ENCODE measurements at regions not wholly inside any gene's neighbourhood (a gene's known extent, or its start where the extent isn't known, plus 50 kb on each side); places are given as distances from the start of the nearest gene placed in this dataset.

GRCh38 chr18:44602845-44603244, 77.8 kb upstream of the SETBP1 start:
- H3K9me3 ChIP-seq (replicated peaks; ENCODE audit: low read length) = no peaks in the 10 kb centered on the region
- H3K36me3 ChIP-seq (ENCODE audit: insufficient read depth, low read length) = no peaks in the 10 kb centered on the region
- H3K4me1 ChIP-seq (ENCODE audit: control insufficient read depth, insufficient read depth, low read length) = peaks cover 38% of the 10 kb centered on the region
- peak overlapping the region; percentile 32 for H3K4me2 ChIP-seq (ENCODE audit: low read length)
- H3K9ac ChIP-seq (ENCODE audit: low read depth, low read length) = peak overlapping the region; percentile 62
- H3K27me3 ChIP-seq (ENCODE audit: control insufficient read depth, insufficient read depth, low read length) = no peaks in the 10 kb centered on the region
- no peak overlapping the region for H3K4me3 ChIP-seq (ENCODE audit: low read length)

DNA sequence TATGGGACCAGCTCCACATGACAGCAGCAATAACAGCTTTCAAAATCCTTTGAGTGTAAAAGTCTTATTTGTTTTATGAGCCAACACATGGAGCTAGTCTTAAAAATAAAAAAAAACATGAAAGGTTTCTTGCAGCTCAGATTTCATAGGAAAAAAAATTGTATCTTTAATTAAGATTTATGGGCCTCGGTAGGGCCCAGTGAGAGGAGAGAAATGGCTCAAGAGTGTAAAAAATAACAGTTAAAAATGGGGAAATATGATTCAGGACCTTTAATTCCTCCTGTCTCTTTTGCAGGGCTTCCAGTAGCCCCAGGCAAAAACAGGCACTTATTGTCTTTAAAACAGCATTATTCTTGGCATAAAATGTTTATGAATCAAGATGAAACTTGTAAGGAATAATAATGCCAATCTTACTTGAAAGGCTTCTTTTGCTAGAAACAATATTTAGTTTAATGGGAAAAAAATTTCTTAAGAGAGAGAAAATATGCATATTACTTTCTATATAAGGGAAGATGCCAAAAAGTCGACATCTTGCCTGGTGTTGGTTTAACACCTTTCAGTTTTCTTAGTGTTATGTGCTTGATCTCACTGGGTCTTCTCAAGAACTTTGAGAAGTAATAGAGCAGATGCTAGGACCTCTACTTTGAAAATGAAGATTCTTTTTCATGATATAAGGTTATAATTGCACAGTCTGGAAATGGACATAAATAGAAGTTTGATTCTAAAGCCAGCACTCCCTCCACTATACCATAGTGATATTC, 71.3 kb upstream of the SETBP1 start:
- no peak overlapping the region for H3K4me2 ChIP-seq (ENCODE audit: low read length)

GRCh38 chr18:44620812-44621211, 59.9 kb upstream of the SETBP1 start:
- Histone ChIP-seq H3K4me1 (ENCODE audit: control insufficient read depth, insufficient read depth, low read length) (no peaks in the 10 kb centered on the region), H3K9me3 (replicated peaks; ENCODE audit: low read length) (no peaks in the 10 kb centered on the region), H3K9ac (ENCODE audit: low read depth, low read length) (no peak overlapping the region), H3K4me3 (ENCODE audit: low read length) (no peak overlapping the region), H3K27me3 (ENCODE audit: control insufficient read depth, insufficient read depth, low read length) (no peaks in the 10 kb centered on the region), H3K36me3 (ENCODE audit: insufficient read depth, low read length) (no peaks in the 10 kb centered on the region), H3K4me2 (ENCODE audit: low read length) (no peak overlapping the region)

More for the DNA sequence above, 71.3 kb upstream of the SETBP1 start:
- Histone ChIP-seq H3K4me3 (ENCODE audit: low read length) (no peak overlapping the region), H3K9me3 (replicated peaks; ENCODE audit: low read length) (no peaks in the 10 kb centered on the region), H3K9ac (ENCODE audit: low read depth, low read length) (no peak overlapping the region), H3K4me1 (ENCODE audit: control insufficient read depth, insufficient read depth, low read length) (no peaks in the 10 kb centered on the region), H3K27me3 (ENCODE audit: control insufficient read depth, insufficient read depth, low read length) (no peaks in the 10 kb centered on the region), H3K36me3 (ENCODE audit: insufficient read depth, low read length) (no peaks in the 10 kb centered on the region)

DNA sequence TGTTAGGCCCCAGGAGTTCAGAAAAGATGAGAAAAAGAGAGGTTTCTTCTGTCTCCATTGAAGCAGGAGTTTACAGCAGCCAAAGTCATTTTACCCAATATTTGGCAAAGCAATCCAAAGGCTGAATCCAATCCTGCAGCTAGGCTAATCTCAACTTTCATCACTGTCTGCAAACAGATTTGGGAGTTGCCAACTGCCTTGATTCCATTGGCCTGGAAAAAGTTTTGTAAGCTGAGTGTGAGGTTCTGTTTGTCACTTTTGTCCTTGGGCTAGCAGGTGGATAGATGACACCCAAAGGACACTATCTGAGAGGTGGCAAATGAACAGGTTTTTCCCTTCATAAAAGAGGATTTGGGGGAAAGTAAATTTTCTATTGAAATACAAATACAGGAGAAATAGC, 56.6 kb upstream of the SETBP1 start:
- H3K4me1 ChIP-seq (ENCODE audit: control insufficient read depth, insufficient read depth, low read length) = peaks cover 9% of the 10 kb centered on the region
- no peak overlapping the region for H3K9ac ChIP-seq (ENCODE audit: low read depth, low read length)
- H3K36me3 ChIP-seq (ENCODE audit: insufficient read depth, low read length) = no peaks in the 10 kb centered on the region
- H3K4me3 ChIP-seq (ENCODE audit: low read length) = no peak overlapping the region
- no peak overlapping the region for H3K4me2 ChIP-seq (ENCODE audit: low read length)
- H3K27me3 ChIP-seq (ENCODE audit: control insufficient read depth, insufficient read depth, low read length) = no peaks in the 10 kb centered on the region
- H3K9me3 ChIP-seq (replicated peaks; ENCODE audit: low read length) = no peaks in the 10 kb centered on the region

GRCh38 chr18:44625386-44625785, 55.3 kb upstream of the SETBP1 start:
- no peaks in the 10 kb centered on the region for H3K36me3 ChIP-seq (ENCODE audit: insufficient read depth, low read length)
- no peaks in the 10 kb centered on the region for H3K9me3 ChIP-seq (replicated peaks; ENCODE audit: low read length)
- no peak overlapping the region for H3K9ac ChIP-seq (ENCODE audit: low read depth, low read length)
- no peak overlapping the region for H3K4me3 ChIP-seq (ENCODE audit: low read length)
- H3K4me2 ChIP-seq (ENCODE audit: low read length) = no peak overlapping the region
- peaks cover 9% of the 10 kb centered on the region for H3K4me1 ChIP-seq (ENCODE audit: control insufficient read depth, insufficient read depth, low read length)
- no peaks in the 10 kb centered on the region for H3K27me3 ChIP-seq (ENCODE audit: control insufficient read depth, insufficient read depth, low read length)

DNA sequence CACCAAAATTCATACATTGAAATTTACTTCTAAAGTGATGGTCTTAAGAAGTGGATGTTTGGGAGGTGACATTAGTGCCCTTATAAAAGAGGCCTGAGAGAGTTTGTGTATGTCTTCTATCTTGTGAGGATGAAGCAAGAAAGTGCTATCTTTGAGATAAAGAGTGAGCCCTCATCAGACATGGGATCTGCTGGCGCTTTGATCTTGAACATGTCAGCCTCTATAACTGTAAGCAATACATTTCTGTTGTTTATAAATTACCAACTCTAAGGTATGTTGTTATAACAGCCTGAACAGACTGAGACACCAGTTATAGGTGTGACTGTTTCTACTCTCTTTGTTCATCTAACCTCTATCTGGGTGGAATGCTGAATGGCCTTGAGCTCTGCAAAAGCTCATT, 54.5 kb upstream of the SETBP1 start:
- Histone ChIP-seq H3K4me1 (ENCODE audit: control insufficient read depth, insufficient read depth, low read length) (peaks cover 9% of the 10 kb centered on the region), H3K27me3 (ENCODE audit: control insufficient read depth, insufficient read depth, low read length) (no peaks in the 10 kb centered on the region), H3K36me3 (ENCODE audit: insufficient read depth, low read length) (no peaks in the 10 kb centered on the region), H3K9me3 (replicated peaks; ENCODE audit: low read length) (no peaks in the 10 kb centered on the region), H3K9ac (ENCODE audit: low read depth, low read length) (no peak overlapping the region), H3K4me3 (ENCODE audit: low read length) (no peak overlapping the region), H3K4me2 (ENCODE audit: low read length) (no peak overlapping the region)

DNA sequence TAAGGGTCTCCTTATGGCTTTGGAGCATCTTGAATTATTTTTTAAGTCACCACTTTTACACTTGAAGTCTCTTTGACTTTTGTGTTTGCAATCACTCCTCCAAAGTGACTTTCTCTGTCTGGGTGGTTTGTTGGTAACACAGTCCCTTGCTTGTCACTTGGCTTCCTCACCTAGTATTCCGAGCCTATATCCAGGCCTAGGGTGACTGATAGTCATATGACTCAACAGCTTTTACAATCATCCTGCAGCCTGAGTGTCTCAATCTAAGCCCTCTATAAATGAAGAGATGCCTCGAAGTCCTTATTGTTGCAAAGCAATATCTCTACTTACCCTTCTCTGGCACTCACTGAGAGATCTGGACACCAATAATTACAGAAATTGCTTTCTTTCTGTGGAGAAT, 53.9 kb upstream of the SETBP1 start:
- no peaks in the 10 kb centered on the region for H3K9me3 ChIP-seq (replicated peaks; ENCODE audit: low read length)
- H3K4me2 ChIP-seq (ENCODE audit: low read length) = no peak overlapping the region
- no peak overlapping the region for H3K9ac ChIP-seq (ENCODE audit: low read depth, low read length)
- H3K4me3 ChIP-seq (ENCODE audit: low read length) = no peak overlapping the region
- no peaks in the 10 kb centered on the region for H3K36me3 ChIP-seq (ENCODE audit: insufficient read depth, low read length)
- peaks cover 9% of the 10 kb centered on the region for H3K4me1 ChIP-seq (ENCODE audit: control insufficient read depth, insufficient read depth, low read length)
- no peaks in the 10 kb centered on the region for H3K27me3 ChIP-seq (ENCODE audit: control insufficient read depth, insufficient read depth, low read length)

- H3K4me3 ChIP-seq (ENCODE audit: low read length) = no peak overlapping the region
- no peaks in the 10 kb centered on the region for H3K36me3 ChIP-seq (ENCODE audit: insufficient read depth, low read length)
- H3K4me1 ChIP-seq (ENCODE audit: control insufficient read depth, insufficient read depth, low read length) = peaks cover 9% of the 10 kb centered on the region
- no peak overlapping the region for H3K4me2 ChIP-seq (ENCODE audit: low read length)
- H3K9me3 ChIP-seq (replicated peaks; ENCODE audit: low read length) = no peaks in the 10 kb centered on the region
- no peak overlapping the region for H3K9ac ChIP-seq (ENCODE audit: low read depth, low read length)
- no peaks in the 10 kb centered on the region for H3K27me3 ChIP-seq (ENCODE audit: control insufficient read depth, insufficient read depth, low read length)
Observed at GRCh38 chr18:44627280-44627679, 53.4 kb upstream of the SETBP1 start.

DNA sequence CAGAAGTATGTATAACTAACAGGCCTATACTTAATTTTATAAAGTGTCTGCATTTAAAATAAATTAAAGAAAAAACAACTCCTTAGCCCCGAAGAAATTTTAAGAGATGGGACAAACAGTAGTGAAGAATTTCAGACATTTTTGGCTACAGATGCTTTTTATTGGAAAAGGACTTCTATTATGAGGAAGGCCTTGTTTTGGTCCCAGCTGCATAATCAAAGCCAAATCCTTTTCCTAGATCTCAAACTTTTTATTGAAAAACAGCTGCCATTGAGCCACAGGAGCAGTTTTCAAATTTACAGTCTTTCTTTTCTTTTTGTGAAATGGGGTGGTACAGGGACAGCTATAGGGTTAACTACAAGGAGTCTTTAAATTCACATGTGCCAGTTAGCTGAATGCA, 51.3 kb upstream of the SETBP1 start:
- Histone ChIP-seq H3K4me3 (ENCODE audit: low read length) (no peak overlapping the region), H3K4me2 (ENCODE audit: low read length) (no peak overlapping the region), H3K9me3 (replicated peaks; ENCODE audit: low read length) (no peaks in the 10 kb centered on the region), H3K36me3 (ENCODE audit: insufficient read depth, low read length) (no peaks in the 10 kb centered on the region), H3K4me1 (ENCODE audit: control insufficient read depth, insufficient read depth, low read length) (peaks cover 9% of the 10 kb centered on the region), H3K9ac (ENCODE audit: low read depth, low read length) (no peak overlapping the region), H3K27me3 (ENCODE audit: control insufficient read depth, insufficient read depth, low read length) (no peaks in the 10 kb centered on the region)

GRCh38 chr18:44630118-44630517, 50.6 kb upstream of the SETBP1 start:
- H3K27me3 ChIP-seq (ENCODE audit: control insufficient read depth, insufficient read depth, low read length) = no peaks in the 10 kb centered on the region
- H3K4me2 ChIP-seq (ENCODE audit: low read length) = no peak overlapping the region
- H3K4me1 ChIP-seq (ENCODE audit: control insufficient read depth, insufficient read depth, low read length) = peaks cover 9% of the 10 kb centered on the region
- H3K9ac ChIP-seq (ENCODE audit: low read depth, low read length) = no peak overlapping the region
- H3K4me3 ChIP-seq (ENCODE audit: low read length) = no peak overlapping the region
- H3K9me3 ChIP-seq (replicated peaks; ENCODE audit: low read length) = no peaks in the 10 kb centered on the region
- no peaks in the 10 kb centered on the region for H3K36me3 ChIP-seq (ENCODE audit: insufficient read depth, low read length)
